Tibial nerve (tissue), 4 donors: ENCODE measurements at regions not wholly inside any gene's neighbourhood (a gene's known extent, or its start where the extent isn't known, plus 50 kb on each side); places are given as distances from the start of the nearest gene placed in this dataset.
A peak's percentile ranks its signal among the peaks of the same experiment; 100 is the strongest.

Experiments
- DNase-seq, 2 donors: peaks; one replicate each; pipeline ENCODE4 v3.0.0-alpha.2; 2019; ENCODE audit warnings: low spot score in 2 of 2
- H3K27ac ChIP-seq, 4 donors: fragments of 200-600 bp; sonication (generic) in 3 of 4; one replicate each; pipeline ENCODE4 v1.5.1; 2017 to 2019; ENCODE audit warnings: mild to moderate bottlenecking in 1 of 4
- H3K27me3 ChIP-seq, 2 donors: fragments of 200-600 bp; sonication (generic) in 1 of 2; one replicate each; pipeline versions ENCODE4 v1.5.1 to v1.6.0; 2017 to 2019
- H3K36me3 ChIP-seq, 3 donors: fragments of 200-600 bp; sonication (generic); one replicate each; pipeline ENCODE4 v1.5.1; 2018 to 2019
- H3K4me1 ChIP-seq, 4 donors: fragments of 200-600 bp; sonication (generic) in 3 of 4; one replicate each; pipeline ENCODE4 v1.5.1; 2017 to 2019
- H3K4me3 ChIP-seq, 4 donors: fragments of 200-600 bp; sonication (generic) in 3 of 4; one replicate each; pipeline ENCODE4 v1.5.1; 2017 to 2019; ENCODE audit warnings: mild to moderate bottlenecking in 1 of 4, moderate library complexity in 1 of 4
- H3K9me3 ChIP-seq, 4 donors: fragments of 200-600 bp; sonication (generic) in 3 of 4; one replicate each; pipeline ENCODE4 v1.5.1; 2017 to 2019
- EP300 ChIP-seq, 2 donors: sonication (generic); formaldehyde crosslinking; IDR thresholded peaks; one replicate each; pipeline ENCODE4 v1.6.1; 2017; ENCODE audit warnings: antibody characterized with exemption in 2 of 2, mild to moderate bottlenecking in 1 of 2
- POLR2A ChIP-seq, 2 donors: fragments of 450-650 bp; IDR thresholded peaks; one replicate each; pipeline ENCODE4 v1.6.1; 2017; ENCODE audit warnings: antibody characterized with exemption in 2 of 2, mild to moderate bottlenecking in 2 of 2, moderate library complexity in 2 of 2
- WGBS, 2 donors: methylation state at CpG; one replicate each; pipeline ENCODE4 v1.1.5; 2018; 5-methylcytosine and 5-hydroxymethylcytosine counted together
- TF ChIP-seq, protein P1 (sequence below), 5 experiments: fragments of 200-600 bp in 3 of 5; fragments of 450-650 bp in 2 of 5; sonication (generic) in 3 of 5; IDR thresholded peaks; one replicate each; pipeline ENCODE4 v1.5.1; 2016 to 2019; ENCODE audit warnings: antibody characterized with exemption in 5 of 5, mild to moderate bottlenecking in 3 of 5, moderate library complexity in 2 of 5

DNA sequence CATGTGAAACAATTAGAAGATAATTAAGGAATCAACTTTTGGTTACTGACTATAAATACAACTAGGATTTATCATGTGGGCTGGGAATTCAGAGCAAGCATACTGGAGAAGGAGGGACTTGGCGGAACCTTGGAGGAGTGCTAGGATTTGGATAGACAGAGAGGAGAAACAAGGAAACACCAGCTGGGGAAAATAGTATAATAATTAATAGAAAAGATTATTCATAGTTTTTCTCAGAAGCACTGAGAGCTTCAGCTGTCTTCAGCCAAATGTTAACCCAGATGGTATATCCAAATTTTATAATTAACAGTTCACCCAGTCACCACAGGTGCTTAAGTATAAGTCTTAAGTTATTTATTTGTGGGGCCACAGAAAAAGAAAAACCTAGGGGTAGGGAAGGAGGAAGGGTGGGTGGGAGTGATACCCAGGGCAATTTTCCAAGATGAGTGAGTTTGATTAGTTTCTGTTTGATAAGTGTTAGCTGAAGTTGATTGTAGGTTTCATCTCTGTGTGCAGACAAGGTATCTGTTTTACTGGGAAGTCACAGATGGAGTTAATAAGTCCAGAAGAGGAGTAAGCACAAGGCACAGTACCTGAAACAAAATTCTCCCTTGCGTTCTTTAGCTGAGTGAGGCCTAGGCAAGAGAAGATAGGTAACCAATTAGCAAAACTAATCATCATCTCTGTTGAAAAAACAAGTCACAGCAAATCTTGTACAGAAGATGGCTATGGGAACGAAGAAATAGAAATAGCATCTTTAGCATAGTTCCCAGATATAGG is 175.5 kb downstream of the TFAP2B start:
- no peak overlapping the region for H3K27ac ChIP-seq
- TF ChIP-seq, protein P1, sequence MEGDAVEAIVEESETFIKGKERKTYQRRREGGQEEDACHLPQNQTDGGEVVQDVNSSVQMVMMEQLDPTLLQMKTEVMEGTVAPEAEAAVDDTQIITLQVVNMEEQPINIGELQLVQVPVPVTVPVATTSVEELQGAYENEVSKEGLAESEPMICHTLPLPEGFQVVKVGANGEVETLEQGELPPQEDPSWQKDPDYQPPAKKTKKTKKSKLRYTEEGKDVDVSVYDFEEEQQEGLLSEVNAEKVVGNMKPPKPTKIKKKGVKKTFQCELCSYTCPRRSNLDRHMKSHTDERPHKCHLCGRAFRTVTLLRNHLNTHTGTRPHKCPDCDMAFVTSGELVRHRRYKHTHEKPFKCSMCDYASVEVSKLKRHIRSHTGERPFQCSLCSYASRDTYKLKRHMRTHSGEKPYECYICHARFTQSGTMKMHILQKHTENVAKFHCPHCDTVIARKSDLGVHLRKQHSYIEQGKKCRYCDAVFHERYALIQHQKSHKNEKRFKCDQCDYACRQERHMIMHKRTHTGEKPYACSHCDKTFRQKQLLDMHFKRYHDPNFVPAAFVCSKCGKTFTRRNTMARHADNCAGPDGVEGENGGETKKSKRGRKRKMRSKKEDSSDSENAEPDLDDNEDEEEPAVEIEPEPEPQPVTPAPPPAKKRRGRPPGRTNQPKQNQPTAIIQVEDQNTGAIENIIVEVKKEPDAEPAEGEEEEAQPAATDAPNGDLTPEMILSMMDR (IDR thresholded peaks at IDR 0.05) = no peak
- TF ChIP-seq POLR2A (IDR thresholded peaks at IDR 0.05) = no peak
- no peak for TF ChIP-seq EP300 (IDR thresholded peaks at IDR 0.05)
- no peaks in the 10 kb centered on the region for H3K4me1 ChIP-seq
- no peaks in the 10 kb centered on the region for H3K36me3 ChIP-seq
- WGBS, 2 donors = 83 to 94% methylated on average over 3 of the region's 3 CpGs
- H3K27me3 ChIP-seq = no peaks in the 10 kb centered on the region
- no peak overlapping the region for H3K4me3 ChIP-seq
- no peak for DNase-seq
- no peaks in the 10 kb centered on the region for H3K9me3 ChIP-seq

DNA sequence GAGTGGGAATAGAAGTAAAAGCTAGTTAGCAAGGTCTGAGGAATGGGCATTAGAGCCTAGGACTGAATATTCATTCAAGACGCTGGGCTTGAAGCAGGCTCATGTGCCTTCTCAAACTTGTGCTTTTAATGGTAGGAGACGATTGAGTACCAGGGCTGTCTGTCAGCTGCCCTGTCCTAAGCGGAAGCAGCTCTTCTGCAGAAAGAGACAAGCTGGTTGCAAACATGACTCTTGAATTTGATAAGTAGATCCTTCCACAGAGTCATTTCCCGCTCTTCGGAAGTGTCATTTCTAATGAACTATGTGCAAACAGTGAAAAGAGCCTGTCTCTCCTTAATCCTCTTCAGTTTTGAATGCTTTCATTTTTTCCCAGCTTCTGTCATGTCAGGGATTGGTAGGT is 176.4 kb downstream of the TFAP2B start:
- H3K36me3 ChIP-seq = no peaks in the 10 kb centered on the region
- H3K27ac ChIP-seq = no peak overlapping the region
- WGBS, 2 donors = 86 to 87% methylated on average over 5 of the region's 5 CpGs
- TF ChIP-seq, protein P1 (IDR thresholded peaks at IDR 0.05) = no peak
- TF ChIP-seq POLR2A (IDR thresholded peaks at IDR 0.05) = no peak
- no peak for TF ChIP-seq EP300 (IDR thresholded peaks at IDR 0.05)
- H3K27me3 ChIP-seq = no peaks in the 10 kb centered on the region
- H3K4me1 ChIP-seq = no peaks in the 10 kb centered on the region
- DNase-seq = no peak
- H3K9me3 ChIP-seq = no peaks in the 10 kb centered on the region
- no peak overlapping the region for H3K4me3 ChIP-seq

DNA sequence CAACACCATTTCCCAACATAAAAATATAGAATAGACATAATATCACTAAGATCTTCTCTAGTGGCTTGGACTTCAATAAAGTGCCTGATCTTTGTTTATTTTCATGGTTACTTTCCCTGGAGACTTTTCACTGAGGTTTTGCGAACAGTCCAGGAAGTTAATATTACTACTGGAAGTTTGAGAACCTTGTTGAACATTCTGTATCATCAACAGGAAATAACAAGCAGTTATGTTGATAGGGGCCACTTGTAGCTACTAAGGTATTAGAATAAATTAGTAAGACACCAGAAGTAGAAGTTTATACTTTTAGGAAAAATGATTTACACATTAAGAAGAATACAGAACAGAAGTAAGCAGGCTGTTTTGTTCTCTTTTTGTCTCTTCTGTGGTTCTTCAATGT is 180.2 kb downstream of the TFAP2B start:
- TF ChIP-seq EP300 (IDR thresholded peaks at IDR 0.05) = peak in 1 of 2 donors; percentile 26
- TF ChIP-seq, protein P1 (IDR thresholded peaks at IDR 0.05) = no peak
- Histone ChIP-seq H3K27ac (no peak overlapping the region), H3K27me3 (no peaks in the 10 kb centered on the region), H3K4me1 (no peaks in the 10 kb centered on the region), H3K9me3 (no peaks in the 10 kb centered on the region), H3K4me3 (no peak overlapping the region), H3K36me3 (no peaks in the 10 kb centered on the region)
- WGBS, 2 donors = 47 to 51% methylated on average over 1 of the region's 1 CpG
- DNase-seq = no peak

DNA sequence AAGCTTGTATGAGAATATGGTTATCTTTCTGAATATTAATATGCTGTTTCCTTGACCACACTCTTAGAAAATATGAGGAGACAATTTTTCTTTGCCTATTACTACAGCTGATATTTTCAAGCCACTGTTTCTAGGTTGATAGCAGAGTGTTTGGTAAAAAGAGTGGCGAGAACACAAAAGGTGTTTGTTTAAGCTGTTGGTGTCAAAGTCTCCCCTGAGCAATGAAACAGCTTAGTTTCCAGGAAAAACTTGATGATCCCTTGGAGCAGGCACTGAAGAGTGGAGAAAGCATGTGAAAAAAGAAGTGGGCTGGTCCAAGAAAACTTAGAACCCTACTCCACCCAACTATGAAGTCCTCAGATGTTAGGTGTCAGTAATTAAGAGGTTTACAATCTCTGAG is 182.7 kb downstream of the TFAP2B start:
- Histone ChIP-seq H3K36me3 (no peaks in the 10 kb centered on the region), H3K27ac (no peak overlapping the region)

DNA sequence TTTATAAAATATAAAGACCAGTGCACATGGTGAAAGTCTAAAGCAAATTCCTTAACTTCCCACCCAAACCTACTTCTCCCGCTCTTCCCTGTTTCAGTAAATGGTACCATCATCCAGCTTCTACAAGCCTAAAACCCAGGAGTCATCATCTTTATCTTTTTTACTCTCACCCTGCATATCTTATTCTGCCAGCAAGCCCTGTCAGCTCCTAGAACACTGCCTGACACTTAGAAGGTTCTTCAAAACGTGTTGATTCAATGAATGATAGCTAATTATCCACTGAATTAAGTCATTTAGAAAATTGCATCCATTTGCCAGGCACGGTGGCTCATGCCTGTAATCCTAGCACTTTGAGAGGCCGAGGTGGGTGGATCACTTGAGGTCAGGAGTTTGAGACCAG is 185.7 kb downstream of the TFAP2B start:
- no peak for DNase-seq
- Histone ChIP-seq H3K9me3 (no peaks in the 10 kb centered on the region), H3K27ac (no peak overlapping the region), H3K36me3 (no peaks in the 10 kb centered on the region), H3K4me1 (no peaks in the 10 kb centered on the region), H3K27me3 (no peaks in the 10 kb centered on the region), H3K4me3 (no peak overlapping the region)
- TF ChIP-seq, protein P1 (IDR thresholded peaks at IDR 0.05) = no peak
- TF ChIP-seq POLR2A (IDR thresholded peaks at IDR 0.05) = no peak
- 66 to 69% methylated on average over 4 of the region's 4 CpGs for WGBS, 2 donors

More for the DNA sequence above, 182.7 kb downstream of the TFAP2B start:
- TF ChIP-seq EP300 (IDR thresholded peaks at IDR 0.05) = no peak
- TF ChIP-seq, protein P1 (IDR thresholded peaks at IDR 0.05) = no peak
- no peak for TF ChIP-seq POLR2A (IDR thresholded peaks at IDR 0.05)
- H3K4me1 ChIP-seq = no peaks in the 10 kb centered on the region
- 55 to 73% methylated on average over 1 of the region's 1 CpG for WGBS, 2 donors
- no peaks in the 10 kb centered on the region for H3K27me3 ChIP-seq
- no peak for DNase-seq
- H3K9me3 ChIP-seq = no peaks in the 10 kb centered on the region
- no peak overlapping the region for H3K4me3 ChIP-seq
